H1 (cell line): ENCODE measurements at regions not wholly inside any gene's neighbourhood (a gene's known extent, or its start where the extent isn't known, plus 50 kb on each side); places are given as distances from the start of the nearest gene placed in this dataset.

Source experiments
- JUND ChIP-seq: IDR thresholded peaks from 2 replicates; pipeline ENCODE4 v1.6.1; 2011; ENCODE audit warnings: mild to moderate bottlenecking, improper control_type of control experiment, low read length
- POLR2AphosphoS5 ChIP-seq: IDR thresholded peaks from 2 replicates; pipeline ENCODE4 v1.6.1; 2011; ENCODE audit warnings: low read depth, low read length
- USF2 ChIP-seq: IDR thresholded peaks from 2 replicates; pipeline ENCODE4 v1.6.1; 2011; ENCODE audit warnings: low read length, improper control_type of control experiment

- no peak for TF ChIP-seq JUND
- no peak for TF ChIP-seq USF2
- no peak for TF ChIP-seq POLR2AphosphoS5
These were observed 238.0 kb upstream of the MOCS1 start (continued) for GRCh38 chr6:40172272-40172671.
